SK-N-SH (cell line): ENCODE measurements at regions not wholly inside any gene's neighbourhood (a gene's known extent, or its start where the extent isn't known, plus 50 kb on each side); places are given as distances from the start of the nearest gene placed in this dataset.

Source experiments
- CTCF ChIA-PET: fragments of 300-600, 350-600 bp; formaldehyde crosslinking; extraction: SDS; loops from one replicate; lab custom pipeline; 2021; lab: Yijun Ruan, JAX
- POLR2A ChIA-PET: fragments of 350-600 bp; sonication (Branson Sonifier 250); formaldehyde crosslinking; extraction: SDS; loops from one replicate; lab custom pipeline; 2020; ENCODE audit warnings: antibody characterized with exemption, inconsistent platforms; lab: Yijun Ruan, JAX
- DNase-seq: peaks from one replicate; pipeline ENCODE4 v3.0.0; 2012
- H2AFZ ChIP-seq: fragments of 200-600 bp; sonication (generic); 2 replicates; pipeline ENCODE4 v1.8.1; 2016; ENCODE audit warnings: antibody characterized with exemption, mild to moderate bottlenecking, low read depth
- H3F3A ChIP-seq: fragments of 200-600 bp; sonication (generic); replicated peaks from 2 replicates; pipeline ENCODE3; 2016; ENCODE audit warnings: antibody characterized with exemption, mild to moderate bottlenecking; ENCODE audit not compliant: insufficient read depth
- H3K27ac ChIP-seq, 2 experiments: fragments of 200-500 bp in 1 of 2; fragments of 200-600 bp in 1 of 2; sonication (Bioruptor generic) in 1 of 2; sonication (generic), shearing (Covaris generic) in 1 of 2; 2 replicates each; pipeline versions ENCODE4 v1.5.1 to v1.6.1; 2014 to 2016; ENCODE audit warnings: low read depth in 2 of 2, inconsistent platforms in 1 of 2, low read length in 1 of 2, mild to moderate bottlenecking in 1 of 2, mixed read lengths in 1 of 2
- H3K27me3 ChIP-seq: fragments of 200-600 bp; sonication (generic), shearing (Covaris generic); 2 replicates; pipeline ENCODE4 v1.6.1; 2016; ENCODE audit warnings: mixed run types; ENCODE audit not compliant: insufficient read depth
- H3K36me3 ChIP-seq, 2 experiments: fragments of 200-500 bp in 1 of 2; fragments of 200-600 bp in 1 of 2; sonication (Bioruptor generic) in 1 of 2; sonication (generic) in 1 of 2; replicated peaks in 1 of 2; 2 replicates each; pipeline versions ENCODE3 to v1.5.1; 2014 to 2016; ENCODE audit warnings: low read length in 1 of 2, mild to moderate bottlenecking in 1 of 2; ENCODE audit not compliant: insufficient read depth in 2 of 2, control insufficient read depth in 1 of 2
- H3K4me1 ChIP-seq, 2 experiments: fragments of 200-500 bp in 1 of 2; fragments of 200-600 bp in 1 of 2; sonication (Bioruptor generic) in 1 of 2; sonication (generic), shearing (Covaris generic) in 1 of 2; 2 replicates each; pipeline versions ENCODE4 v1.5.1 to v1.6.1; 2014 to 2016; ENCODE audit warnings: low read depth in 1 of 2, low read length in 1 of 2, mixed run types in 1 of 2; ENCODE audit not compliant: insufficient read depth in 2 of 2, control insufficient read depth in 1 of 2
- H3K4me2 ChIP-seq: fragments of 200-600 bp; sonication (generic), shearing (Covaris generic); 2 replicates; pipeline ENCODE4 v1.6.1; 2017; ENCODE audit warnings: mixed run types
- H3K4me3 ChIP-seq, 2 experiments: fragments of 200-500 bp in 1 of 2; fragments of 200-600 bp in 1 of 2; sonication (Bioruptor generic) in 1 of 2; sonication (generic), shearing (Covaris generic) in 1 of 2; 2 replicates each; pipeline versions ENCODE4 v1.5.1 to v1.8.1; 2014 to 2016; ENCODE audit warnings: low read depth in 2 of 2, inconsistent platforms in 1 of 2, low read length in 1 of 2, mild to moderate bottlenecking in 1 of 2, mixed read lengths in 1 of 2, moderate library complexity in 1 of 2
- H3K79me2 ChIP-seq: fragments of 200-600 bp; sonication (generic); 2 replicates; pipeline ENCODE4 v1.8.1; 2017; ENCODE audit warnings: mild to moderate bottlenecking; ENCODE audit not compliant: insufficient read depth
- H3K9ac ChIP-seq: fragments of 200-600 bp; sonication (generic); 2 replicates; pipeline ENCODE4 v1.6.1; 2017; ENCODE audit warnings: mixed run types
- H3K9me2 ChIP-seq: fragments of 200-600 bp; sonication (generic); 2 replicates; pipeline ENCODE4 v1.6.1; 2017; ENCODE audit warnings: mixed run types
- H3K9me3 ChIP-seq: fragments of 200-600 bp; sonication (generic); 2 replicates; pipeline ENCODE4 v1.6.1; 2017; ENCODE audit warnings: mixed run types, mild to moderate bottlenecking, moderate library complexity
- H4K20me1 ChIP-seq: fragments of 200-600 bp; sonication (generic); 2 replicates; pipeline ENCODE4 v1.6.1; 2017; ENCODE audit warnings: mild to moderate bottlenecking, mixed run types; ENCODE audit not compliant: insufficient read depth
- EP300 ChIP-seq, 2 experiments: IDR thresholded peaks; 2 replicates each; pipeline versions ENCODE4 v1.4.0 to v1.6.1; 2012; ENCODE audit warnings: borderline replicate concordance in 1 of 2, low read depth in 1 of 2, low read length in 1 of 2
- EZH2phosphoT487 ChIP-seq: fragments of 200-600 bp; sonication (generic); IDR thresholded peaks from 2 replicates; pipeline ENCODE4 v1.6.1; 2017; ENCODE audit warnings: low read depth, mixed run types, mild to moderate bottlenecking, antibody characterized with exemption, moderate library complexity, borderline replicate concordance
- FOSL2 ChIP-seq: IDR thresholded peaks from 2 replicates; pipeline ENCODE4 v1.4.0; 2012; ENCODE audit warnings: low read depth, mild to moderate bottlenecking, moderate library complexity, borderline replicate concordance
- FOXJ3 ChIP-seq: sonication (generic); formaldehyde crosslinking; IDR thresholded peaks from 2 replicates; pipeline ENCODE4 v1.5.1; 2020; ENCODE audit warnings: mild to moderate bottlenecking, missing genetic modification reagents
- FOXM1 ChIP-seq: IDR thresholded peaks from 2 replicates; pipeline ENCODE4 v1.4.0; 2012; ENCODE audit warnings: low read depth, mild to moderate bottlenecking
- GABPA ChIP-seq: IDR thresholded peaks from 2 replicates; pipeline ENCODE4 v1.4.0; 2012; ENCODE audit warnings: low read depth, mild to moderate bottlenecking
- IRF3 ChIP-seq: fragments of 150-350 bp; IDR thresholded peaks from 2 replicates; pipeline ENCODE4 v1.6.1; 2016; ENCODE audit warnings: mild to moderate bottlenecking, low read depth, low read length
- MAX ChIP-seq: IDR thresholded peaks from 2 replicates; pipeline ENCODE4 v1.4.0; 2012; ENCODE audit warnings: low read depth
- MXI1 ChIP-seq: IDR thresholded peaks from 2 replicates; pipeline ENCODE4 v1.6.1; 2012; ENCODE audit warnings: mild to moderate bottlenecking, low read depth, low read length, improper control_type of control experiment
- NRF1 ChIP-seq: IDR thresholded peaks from 2 replicates; pipeline ENCODE4 v1.6.1; 2012; ENCODE audit warnings: low read depth, mild to moderate bottlenecking, low read length
- POLR2AphosphoS5 ChIP-seq: IDR thresholded peaks from 2 replicates; pipeline ENCODE4 v1.6.1; 2012; ENCODE audit warnings: low read depth, low read length
- RAD21 ChIP-seq: IDR thresholded peaks from 2 replicates; pipeline ENCODE4 v1.6.1; 2012; ENCODE audit warnings: mild to moderate bottlenecking, low read length
- RXRA ChIP-seq: IDR thresholded peaks from 2 replicates; pipeline ENCODE4 v1.4.0; 2012; ENCODE audit warnings: low read depth, mild to moderate bottlenecking, borderline replicate concordance
- SMC3 ChIP-seq: IDR thresholded peaks from 2 replicates; pipeline ENCODE4 v1.6.1; 2012; ENCODE audit warnings: low read depth, low read length, improper control_type of control experiment
- TCF12 ChIP-seq: IDR thresholded peaks from 2 replicates; pipeline ENCODE4 v1.4.0; 2012
- USF2 ChIP-seq: fragments of 150-350 bp; IDR thresholded peaks from 2 replicates; pipeline ENCODE4 v1.6.1; 2017; ENCODE audit warnings: antibody characterized with exemption, low read length, low read depth, borderline replicate concordance
- ZBTB33 ChIP-seq: IDR thresholded peaks from 2 replicates; pipeline ENCODE4 v1.4.0; 2012; ENCODE audit warnings: low read depth, borderline replicate concordance
- WGBS: methylation state at CpG from one replicate; pipeline ENCODE4 v1.1.6; 2017; ENCODE audit warnings: low lambda C conversion rate; 5-methylcytosine and 5-hydroxymethylcytosine counted together

GRCh38 chr10:111933937-111934336 lies 249.6 kb downstream of the GPAM start (continued):
- TF ChIP-seq IRF3 = no peak
- TF ChIP-seq GABPA = no peak
- no peak for TF ChIP-seq FOSL2
- no peak for TF ChIP-seq MXI1

- TF ChIP-seq NRF1 = no peak
- no peak for TF ChIP-seq EP300 (IDR thresholded peaks at IDR 0.05; ENCODE audit: borderline replicate concordance in 1 of 2, low read depth in 1 of 2, low read length in 1 of 2)
- no peak for TF ChIP-seq FOXJ3 (CRISPR knock-in tag)
- no peak for TF ChIP-seq FOXM1
- TF ChIP-seq RAD21 = no peak
- no peak for TF ChIP-seq RXRA
- TF ChIP-seq FOSL2 = no peak
- no peak for TF ChIP-seq SMC3
- TF ChIP-seq EZH2phosphoT487 = no peak
- no peak for TF ChIP-seq ZBTB33
- no peak for TF ChIP-seq POLR2AphosphoS5
- TF ChIP-seq USF2 = no peak
- TF ChIP-seq IRF3 = no peak
- no peak for TF ChIP-seq TCF12
- TF ChIP-seq MAX = no peak
- 21% methylated on average over 1 of the region's 1 CpG for WGBS
- DNase-seq = no peak
- no peaks in the 10 kb centered on the region for H4K20me1 ChIP-seq
- H3K9me2 ChIP-seq = no peaks in the 10 kb centered on the region
- ChIA-PET CTCF (interaction anchor here (2.5 kb wide), 1 partner anchor 18 kb away, joined by 8 read pairs; no protein-coding TSS in a partner anchor), POLR2A (no interaction called here)
- H3K27ac ChIP-seq = no peak overlapping the region
- H3K79me2 ChIP-seq = no peaks in the 10 kb centered on the region
- no peak overlapping the region for H3K4me2 ChIP-seq
- H3K9me3 ChIP-seq = no peaks in the 10 kb centered on the region; the same call in 1 of the 2 replicates
- H3K9ac ChIP-seq = no peak overlapping the region
- H3K36me3 ChIP-seq = no peaks in the 10 kb centered on the region
- H3K27me3 ChIP-seq = no peaks in the 10 kb centered on the region
- H3K4me3 ChIP-seq = no peak overlapping the region
- H2AFZ ChIP-seq = no peak overlapping the region
- no peaks in the 10 kb centered on the region for H3F3A ChIP-seq
- no peaks in the 10 kb centered on the region for H3K4me1 ChIP-seq
Observed at GRCh38 chr10:111934931-111935330, 248.6 kb downstream of the GPAM start.
